ENCODE measurements at regions not wholly inside any gene's neighbourhood (a gene's known extent, or its start where the extent isn't known, plus 50 kb on each side); places are given as distances from the start of the nearest gene placed in this dataset.
"Not testable (repeated sequence)": the region's sequence is repeated elsewhere in the genome, so short reads cannot be mapped to it uniquely, and the experiment has no call there.

DNA sequence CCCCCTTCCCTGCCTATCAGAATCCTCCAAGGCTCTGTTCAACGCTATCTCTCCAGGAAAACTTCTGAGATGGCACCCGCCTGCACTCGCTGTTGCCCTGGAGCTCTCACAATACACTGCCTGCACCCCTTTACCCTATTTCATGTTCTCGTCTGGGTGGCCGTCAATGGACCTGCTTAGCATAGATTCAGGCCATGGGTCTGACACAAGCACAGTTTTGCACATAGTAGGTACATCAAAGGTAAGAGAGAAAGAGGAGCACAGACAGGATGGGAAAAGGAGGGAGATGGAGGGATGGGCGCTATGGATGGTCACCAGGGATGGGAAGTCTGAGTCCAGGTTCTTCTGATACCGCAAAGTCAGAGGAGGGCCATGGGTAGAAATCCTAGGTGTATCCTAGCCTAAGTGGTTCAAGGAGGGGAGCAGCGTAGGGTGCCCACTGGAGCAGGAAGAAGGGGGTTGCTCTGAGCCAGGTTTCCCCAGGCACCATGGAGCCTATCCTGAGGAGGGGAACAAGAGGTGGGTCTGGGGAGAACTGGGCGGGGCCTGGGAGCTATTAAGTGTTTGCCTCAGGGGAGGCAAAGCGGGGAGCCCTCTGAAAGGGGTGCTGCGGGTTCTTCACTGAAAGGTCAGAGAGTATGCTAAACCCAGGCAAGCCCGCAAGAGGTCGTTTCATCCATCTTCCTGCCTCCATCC, 89.3 kb downstream of the MRPL14 start:
- Histone ChIP-seq H2BK20ac (ENCODE audit: low read depth, low read length, poor library complexity, severe bottlenecking) (no peak overlapping the region), H2AK5ac (ENCODE audit: insufficient read length, low read length) (no peak overlapping the region), H3K56ac (ENCODE audit: insufficient read length, low read depth, low read length) (no peak overlapping the region), H3K9me3 (ENCODE audit: control insufficient read depth, low read depth, low read length) (no peaks in the 10 kb centered on the region), H2BK120ac (ENCODE audit: low read depth, low read length, poor library complexity, severe bottlenecking) (no peak overlapping the region), H4K8ac (replicated peaks; ENCODE audit: insufficient read length, low read depth, low read length) (no peak overlapping the region), H2AFZ (ENCODE audit: low read length) (no peak overlapping the region), H3K18ac (ENCODE audit: insufficient read length, low read depth, low read length) (no peak overlapping the region), H3K79me2 (ENCODE audit: insufficient read depth, low read length) (no peaks in the 10 kb centered on the region), H3T11ph (ENCODE audit: low read length) (no peak overlapping the region), H3K23ac (ENCODE audit: insufficient read length, low read depth, low read length) (no peak overlapping the region), H3K4me2 (ENCODE audit: insufficient read depth, insufficient read length, low read length) (no peak overlapping the region), H3K4me1 (ENCODE audit: insufficient read depth, low read length) (peaks cover 7% of the 10 kb centered on the region; the same call in 1 of the 2 replicates), H3K27ac (ENCODE audit: insufficient read length, low read depth, low read length) (no peak overlapping the region), H3K27me3 (ENCODE audit: insufficient read depth, low read length) (no peaks in the 10 kb centered on the region), H3K79me1 (ENCODE audit: insufficient read depth, low read depth, low read length, poor library complexity, severe bottlenecking) (no peaks in the 10 kb centered on the region), H4K91ac (ENCODE audit: insufficient read length, low read depth, low read length) (no peak overlapping the region), H4K20me1 (ENCODE audit: control insufficient read depth, insufficient read depth, insufficient read length) (no peaks in the 10 kb centered on the region), H3K14ac (ENCODE audit: insufficient read depth, low read length) (no peak overlapping the region), H4K5ac (ENCODE audit: insufficient read length, low read depth, low read length) (no peak overlapping the region), H2BK5ac (ENCODE audit: insufficient read length, low read length) (no peak overlapping the region), H3K23me2 (ENCODE audit: insufficient read length, low read depth, low read length, poor library complexity, severe bottlenecking) (no peaks in the 10 kb centered on the region), H2BK15ac (ENCODE audit: low read depth, low read length) (no peak overlapping the region), H3K9ac (ENCODE audit: extremely low read depth, insufficient read length, low read length) (no peak overlapping the region), H2BK12ac (ENCODE audit: insufficient read length, low read depth, low read length) (no peak overlapping the region), H3K4ac (ENCODE audit: low read depth, low read length) (no peak overlapping the region)
- H3K4me1 Mint-ChIP-seq = peaks cover 39 to 45% of the 10 kb centered on the region in 2 experiments
- no peaks in the 10 kb centered on the region for H3K27me3 Mint-ChIP-seq (ENCODE audit: low read depth)
- no peaks in the 10 kb centered on the region for H3K36me3 Mint-ChIP-seq (ENCODE audit: insufficient read depth in 1 of 3, low read depth in 3 of 3)
- no peak overlapping the region for H3K4me3 Mint-ChIP-seq
- no peak for DNase-seq
- WGBS (ENCODE audit: extremely low coverage, insufficient read length, low lambda C conversion rate) = no CpG with 5 or more reads among the region's 13 CpGs
- H3K27ac Mint-ChIP-seq = 0 out of 7 replicates have a peak overlapping the region, but pooled peaks of 1 of the 3 experiments have one; percentile 7
- no peaks in the 10 kb centered on the region; a peak in 1 of 5 replicates for H3K9me3 Mint-ChIP-seq
- no peak for TF ChIP-seq CTCF (conservative IDR thresholded peaks at IDR 0.05)

GRCh38 chr6:44037276-44037675, 90.0 kb downstream of the MRPL14 start:
- not testable (repeated sequence) for H2AK5ac ChIP-seq (ENCODE audit: insufficient read length, low read length); H2BK20ac ChIP-seq (ENCODE audit: low read depth, low read length, poor library complexity, severe bottlenecking); H3K27me3 Mint-ChIP-seq (ENCODE audit: low read depth); H4K20me1 ChIP-seq (ENCODE audit: control insufficient read depth, insufficient read depth, insufficient read length); H3K4me3 Mint-ChIP-seq; H3K23ac ChIP-seq (ENCODE audit: insufficient read length, low read depth, low read length); H3K56ac ChIP-seq (ENCODE audit: insufficient read length, low read depth, low read length); H2BK15ac ChIP-seq (ENCODE audit: low read depth, low read length); H3K9me3 ChIP-seq (ENCODE audit: control insufficient read depth, low read depth, low read length); H4K91ac ChIP-seq (ENCODE audit: insufficient read length, low read depth, low read length); H3K36me3 Mint-ChIP-seq (ENCODE audit: insufficient read depth in 1 of 3, low read depth in 3 of 3); H3K4ac ChIP-seq (ENCODE audit: low read depth, low read length); H3K4me2 ChIP-seq (ENCODE audit: insufficient read depth, insufficient read length, low read length); H3K9me3 Mint-ChIP-seq; H2AFZ ChIP-seq (ENCODE audit: low read length); H4K8ac ChIP-seq (replicated peaks; ENCODE audit: insufficient read length, low read depth, low read length); H3K23me2 ChIP-seq (ENCODE audit: insufficient read length, low read depth, low read length, poor library complexity, severe bottlenecking); H2BK12ac ChIP-seq (ENCODE audit: insufficient read length, low read depth, low read length); H3K14ac ChIP-seq (ENCODE audit: insufficient read depth, low read length); H3K79me2 ChIP-seq (ENCODE audit: insufficient read depth, low read length); H3K9ac ChIP-seq (ENCODE audit: extremely low read depth, insufficient read length, low read length); H3K27ac Mint-ChIP-seq; H3T11ph ChIP-seq (ENCODE audit: low read length); H4K5ac ChIP-seq (ENCODE audit: insufficient read length, low read depth, low read length); H3K27ac ChIP-seq (ENCODE audit: insufficient read length, low read depth, low read length); H2BK120ac ChIP-seq (ENCODE audit: low read depth, low read length, poor library complexity, severe bottlenecking); H3K79me1 ChIP-seq (ENCODE audit: insufficient read depth, low read depth, low read length, poor library complexity, severe bottlenecking); DNase-seq; H3K4me1 ChIP-seq (ENCODE audit: insufficient read depth, low read length); H3K18ac ChIP-seq (ENCODE audit: insufficient read length, low read depth, low read length); H2BK5ac ChIP-seq (ENCODE audit: insufficient read length, low read length); H3K27me3 ChIP-seq (ENCODE audit: insufficient read depth, low read length)
- WGBS (ENCODE audit: extremely low coverage, insufficient read length, low lambda C conversion rate) = no CpG with 5 or more reads among the region's 9 CpGs
- peaks cover 33 to 39% of the 10 kb centered on the region in 2 experiments for H3K4me1 Mint-ChIP-seq
